Liver (tissue), 3 donors: ENCODE measurements at regions not wholly inside any gene's neighbourhood (a gene's known extent, or its start where the extent isn't known, plus 50 kb on each side); places are given as distances from the start of the nearest gene placed in this dataset.

Experiments
- CTCF ChIP-seq: fragments of 150-350 bp; IDR thresholded peaks from 2 replicates; pipeline ENCODE4 v1.5.1; 2017; ENCODE audit warnings: improper control_type of control experiment, low read depth, low read length; ENCODE audit not compliant: missing input control
- MAX ChIP-seq: IDR thresholded peaks from 2 replicates; pipeline ENCODE4 v1.6.1; 2016; ENCODE audit warnings: antibody characterized with exemption
- REST ChIP-seq: IDR thresholded peaks from 2 replicates; pipeline ENCODE4 v1.6.1; 2016; ENCODE audit warnings: antibody characterized with exemption, mild to moderate bottlenecking
- SP1 ChIP-seq: IDR thresholded peaks from 2 replicates; pipeline ENCODE4 v1.6.1; 2018; ENCODE audit warnings: antibody characterized with exemption, mild to moderate bottlenecking
- TAF1 ChIP-seq: conservative IDR thresholded peaks from 2 replicates; pipeline ENCODE4 v1.6.1; 2016; ENCODE audit warnings: antibody characterized with exemption, mild to moderate bottlenecking
- donor health status: healthy.
- donor health status: healthy.

- TF ChIP-seq REST (no peak), CTCF (no peak), TAF1 (no peak), MAX (no peak), SP1 (no peak)
These were observed 68.2 kb upstream of the THRB start for GRCh38 chr3:24562895-24563294.
